Ovary (tissue), 7 donors: ENCODE measurements at regions not wholly inside any gene's neighbourhood (a gene's known extent, or its start where the extent isn't known, plus 50 kb on each side); places are given as distances from the start of the nearest gene placed in this dataset.
"Not testable (repeated sequence)": the region's sequence is repeated elsewhere in the genome, so short reads cannot be mapped to it uniquely, and the experiment has no call there.

Experiments used
- DNase-seq, 5 donors: peaks; one replicate each; pipeline ENCODE4 v3.0.0-alpha.2; 2019 to 2020
- H3K27ac ChIP-seq, 2 donors: fragments of 200-600 bp; one replicate each; pipeline versions ENCODE4 v1.5.1 to v1.8.0; 2019 to 2022
- H3K27me3 ChIP-seq: fragments of 200-600 bp; one replicate; pipeline ENCODE4 v1.8.0; 2022
- H3K36me3 ChIP-seq: fragments of 200-600 bp; sonication (generic); one replicate; pipeline ENCODE4 v1.5.1; 2019
- H3K4me1 ChIP-seq: one replicate; pipeline ENCODE4 v1.8.1; 2013; ENCODE audit warnings: mild to moderate bottlenecking, moderate library complexity; ENCODE audit not compliant: insufficient read depth
- H3K4me3 ChIP-seq: fragments of 200-600 bp; sonication (generic); one replicate; pipeline ENCODE4 v1.5.1; 2017
- H3K9me3 ChIP-seq, 2 donors: fragments of 200-600 bp in 1 of 2; sonication (generic) in 1 of 2; one replicate each; pipeline versions ENCODE4 v1.5.1 to v1.8.1; 2013 to 2019; ENCODE audit warnings: mild to moderate bottlenecking in 1 of 2, moderate library complexity in 1 of 2
- CTCF ChIP-seq, 3 donors: fragments of 450-650 bp in 2 of 3; fragments of 200-600 bp in 1 of 3; IDR thresholded peaks; one replicate each; pipeline versions ENCODE4 v1.5.1 to v1.8.0; 2016 to 2022; ENCODE audit warnings: antibody characterized with exemption in 3 of 3, mild to moderate bottlenecking in 1 of 3
- EP300 ChIP-seq: sonication (generic); formaldehyde crosslinking; IDR thresholded peaks from one replicate; pipeline ENCODE4 v1.6.1; 2017; ENCODE audit warnings: antibody characterized with exemption
- POLR2A ChIP-seq: fragments of 450-650 bp; IDR thresholded peaks from one replicate; pipeline ENCODE4 v1.6.1; 2017; ENCODE audit warnings: antibody characterized with exemption, mild to moderate bottlenecking, moderate library complexity
- WGBS, 3 donors: extraction: QIAGEN DNeasy Blood & Tissue Kit in 1 of 3; methylation state at CpG; one replicate each; pipeline versions ENCODE4 v1.1.5 to v1.1.7; 2013 to 2017; 5-methylcytosine and 5-hydroxymethylcytosine counted together
- intact Hi-C, 4 donors: fragments of 100-400 bp; cut with DNase I; formaldehyde crosslinking; loops; one replicate each; pipeline versions ENCODE4 v1.11.0 to v1.15.1; 2022 to 2023
- donor health status: DM: no; HTN: no; CAD: no; lungs with moderate emphysema.
- donor health status: DM: no; HTN: no; CAD: no.
- donor health status: Bipolar disorder and iron deficiency.
- donor health status: DM: no; HTN: no; CAD: no.
- donor health status: DM: yes; HTN: yes; CAD: no.

GRCh38 chr3:147237991-147238390 is 168.4 kb downstream of the ZIC4 start:
- TF ChIP-seq POLR2A (no peak), CTCF (IDR thresholded peaks at IDR 0.05) (no peak), EP300 (no peak)
- WGBS, 3 donors, result 75 to 86% (median 82%) methylated on average over 4 of the region's 4 CpGs
- intact Hi-C loops, result loop anchor here in 1 of 4 donors (5.0 kb wide), 1 partner anchor 1786 kb away; no protein-coding TSS in a partner anchor
- Histone ChIP-seq H3K27me3 (no peaks in the 10 kb centered on the region), H3K4me3 (no peak overlapping the region), H3K36me3 (no peaks in the 10 kb centered on the region), H3K4me1 (no peaks in the 10 kb centered on the region), H3K9me3 (no peaks in the 10 kb centered on the region), H3K27ac (no peak overlapping the region)
- DNase-seq, result no peak

- intact Hi-C loops, result not testable (repeated sequence)
Observed at GRCh38 chr3:147231980-147232379, 174.4 kb downstream of the ZIC4 start.

GRCh38 chr3:147231111-147231510 is 175.2 kb downstream of the ZIC4 start:
- Histone ChIP-seq H3K4me1 (no peaks in the 10 kb centered on the region), H3K27ac (no peak overlapping the region), H3K9me3 (no peaks in the 10 kb centered on the region), H3K27me3 (no peaks in the 10 kb centered on the region), H3K4me3 (no peak overlapping the region), H3K36me3 (no peaks in the 10 kb centered on the region)
- TF ChIP-seq EP300 (no peak), POLR2A (no peak), CTCF (IDR thresholded peaks at IDR 0.05) (no peak)
- 95 to 97% (median 96%) methylated on average over 2 of the region's 2 CpGs for WGBS, 3 donors
- intact Hi-C loops, result no loop called here
- no peak for DNase-seq

More at GRCh38 chr3:147231980-147232379, 174.4 kb downstream of the ZIC4 start:
- not testable (repeated sequence) for H3K27ac ChIP-seq, DNase-seq, H3K36me3 ChIP-seq, H3K4me1 ChIP-seq, H3K4me3 ChIP-seq, H3K27me3 ChIP-seq, H3K9me3 ChIP-seq
- 51 to 70% (median 67%) methylated on average over 3 of the region's 3 CpGs for WGBS, 3 donors

GRCh38 chr3:147222291-147222690 is 184.1 kb downstream of the ZIC4 start:
- intact Hi-C loops, result no loop called here
- H3K27me3 ChIP-seq, result no peaks in the 10 kb centered on the region
- no peak overlapping the region for H3K27ac ChIP-seq
- no peaks in the 10 kb centered on the region for H3K4me1 ChIP-seq
- no peak for TF ChIP-seq EP300
- TF ChIP-seq CTCF (IDR thresholded peaks at IDR 0.05), result no peak
- no peak for TF ChIP-seq POLR2A
- 59 to 75% (median 69%) methylated on average over 1 of the region's 1 CpG for whole genome bisulfite sequencing, 3 donors
- no peak for DNase-seq
- no peak overlapping the region for H3K4me3 ChIP-seq
- H3K36me3 ChIP-seq, result no peaks in the 10 kb centered on the region
- no peaks in the 10 kb centered on the region for H3K9me3 ChIP-seq

- H3K4me1 ChIP-seq, result no peaks in the 10 kb centered on the region
- no peaks in the 10 kb centered on the region for H3K27me3 ChIP-seq
- H3K9me3 ChIP-seq, result no peaks in the 10 kb centered on the region
- TF ChIP-seq EP300 (no peak), POLR2A (no peak), CTCF (IDR thresholded peaks at IDR 0.05) (no peak)
- no peaks in the 10 kb centered on the region for H3K36me3 ChIP-seq
- H3K27ac ChIP-seq, result no peak overlapping the region
- H3K4me3 ChIP-seq, result no peak overlapping the region
- intact Hi-C loops, result no loop called here
- DNase-seq, result no peak
- WGBS, 3 donors, result 78 to 83% (median 79%) methylated on average over 4 of the region's 4 CpGs
Observed at GRCh38 chr3:147218965-147219364, 187.4 kb downstream of the ZIC4 start.
